SW 1271 (cell line): ENCODE measurements at regions not wholly inside any gene's neighbourhood (a gene's known extent, or its start where the extent isn't known, plus 50 kb on each side); places are given as distances from the start of the nearest gene placed in this dataset.
A peak's percentile ranks its signal among the peaks of the same experiment; 100 is the strongest.
"Not testable (repeated sequence)": the region's sequence is repeated elsewhere in the genome, so short reads cannot be mapped to it uniquely, and the experiment has no call there.

ENCODE experiments used
- DNase-seq, 2 experiments: peaks; one replicate each; lab custom pipeline; 2025; lab: John Stamatoyannopoulos, UW

GRCh38 chr1:67907467-67907866 lies 74.2 kb upstream of the GNG12 start:
- DNase-seq: not testable (repeated sequence)

GRCh38 chr1:67906015-67906414 lies 72.7 kb upstream of the GNG12 start:
- not testable (repeated sequence) for DNase-seq

- not testable (repeated sequence) for DNase-seq
Observed at GRCh38 chr1:67902546-67903223, 69.4 kb upstream of the GNG12 start.

- DNase-seq: no peak
Observed at GRCh38 chr1:67898033-67898726, 64.9 kb upstream of the GNG12 start.

- no peak for DNase-seq
Observed at GRCh38 chr1:67897270-67897949, 64.1 kb upstream of the GNG12 start.

- DNase-seq: no peak
Observed at GRCh38 chr1:67896826-67897225, 63.6 kb upstream of the GNG12 start.

- DNase-seq: no peak
Observed at GRCh38 chr1:67894981-67895735, 61.9 kb upstream of the GNG12 start.

GRCh38 chr1:67893126-67893495 lies 59.8 kb upstream of the GNG12 start:
- no peak for DNase-seq

- no peak for DNase-seq
Observed at GRCh38 chr1:67892476-67893125, 59.3 kb upstream of the GNG12 start.

GRCh38 chr1:67890857-67891256 lies 57.6 kb upstream of the GNG12 start:
- no peak for DNase-seq

- DNase-seq: peak; percentile 28 to 78
Observed at GRCh38 chr1:67889953-67890567, 56.8 kb upstream of the GNG12 start.

- no peak for DNase-seq
Observed at GRCh38 chr1:67889466-67889865, 56.2 kb upstream of the GNG12 start.

- DNase-seq: no peak
Observed at GRCh38 chr1:67888216-67889106, 55.2 kb upstream of the GNG12 start.

GRCh38 chr1:67887146-67887545 lies 53.9 kb upstream of the GNG12 start:
- DNase-seq: no peak

GRCh38 chr1:67886076-67886475 lies 52.8 kb upstream of the GNG12 start:
- no peak for DNase-seq

GRCh38 chr1:67883069-67883468 lies 49.8 kb upstream of the GNG12 start:
- peak in 1 of 2 experiments; percentile 15 for DNase-seq
